GM19468 (cell line): ENCODE measurements at regions not wholly inside any gene's neighbourhood (a gene's known extent, or its start where the extent isn't known, plus 50 kb on each side); places are given as distances from the start of the nearest gene placed in this dataset.
"Not testable (repeated sequence)": the region's sequence is repeated elsewhere in the genome, so short reads cannot be mapped to it uniquely, and the experiment has no call there.

Experiments
- ATAC-seq: cut with Tn5 transposase; IDR thresholded peaks from one replicate; pipeline ENCODE4 v1.9.1; 2021; ENCODE audit warnings: mild to moderate bottlenecking, moderate library complexity, moderate number of reproducible peaks; ENCODE audit not compliant: unreplicated experiment; ENCODE audit errors: extremely low read depth

- ATAC-seq = no peak
Observed at GRCh38 chr4:66963084-66963483, 582.2 kb downstream of the CENPC start.

GRCh38 chr4:66959207-66959606 lies 586.1 kb downstream of the CENPC start:
- no peak for ATAC-seq

- ATAC-seq = no peak
Observed at GRCh38 chr4:66956852-66957251, 588.5 kb downstream of the CENPC start.

- no peak for ATAC-seq
Observed at GRCh38 chr4:66956426-66956825, 588.9 kb downstream of the CENPC start.

GRCh38 chr4:66955784-66956183 lies 589.5 kb downstream of the CENPC start:
- ATAC-seq = no peak

GRCh38 chr4:66949419-66949818 lies 595.9 kb downstream of the CENPC start:
- ATAC-seq = no peak

GRCh38 chr4:66946761-66947160 lies 598.5 kb downstream of the CENPC start:
- ATAC-seq = no peak

- ATAC-seq = no peak
Observed at GRCh38 chr4:66943112-66943511, 602.2 kb downstream of the CENPC start.

GRCh38 chr4:66931981-66932380 lies 613.3 kb downstream of the CENPC start:
- not testable (repeated sequence) for ATAC-seq

- ATAC-seq = no peak
Observed at GRCh38 chr4:66930206-66930605, 615.1 kb downstream of the CENPC start.

GRCh38 chr4:66929748-66930147 lies 615.6 kb downstream of the CENPC start:
- no peak for ATAC-seq

GRCh38 chr4:66928881-66929280 lies 616.4 kb downstream of the CENPC start:
- not testable (repeated sequence) for ATAC-seq

- ATAC-seq = no peak
Observed at GRCh38 chr4:66927937-66928336, 617.4 kb downstream of the CENPC start.

GRCh38 chr4:66926687-66927086 lies 618.6 kb downstream of the CENPC start:
- no peak for ATAC-seq

GRCh38 chr4:66923081-66923865 lies 622.0 kb downstream of the CENPC start:
- ATAC-seq = no peak

GRCh38 chr4:66921433-66921832 lies 623.9 kb downstream of the CENPC start:
- no peak for ATAC-seq

GRCh38 chr4:66920514-66920913 lies 624.8 kb downstream of the CENPC start:
- no peak for ATAC-seq

- no peak for ATAC-seq
Observed at GRCh38 chr4:66911880-66912279, 633.4 kb downstream of the CENPC start.

- ATAC-seq = no peak
Observed at GRCh38 chr4:66906314-66906713, 639.0 kb downstream of the CENPC start.

- ATAC-seq = no peak
Observed at GRCh38 chr4:66899422-66900065, 645.8 kb downstream of the CENPC start.

GRCh38 chr4:66893807-66894206 lies 651.5 kb downstream of the CENPC start:
- no peak for ATAC-seq

- no peak for ATAC-seq
Observed at GRCh38 chr4:66887061-66887460, 658.2 kb downstream of the CENPC start.
